ENCODE measurements at regions not wholly inside any gene's neighbourhood (a gene's known extent, or its start where the extent isn't known, plus 50 kb on each side); places are given as distances from the start of the nearest gene placed in this dataset.

DNA sequence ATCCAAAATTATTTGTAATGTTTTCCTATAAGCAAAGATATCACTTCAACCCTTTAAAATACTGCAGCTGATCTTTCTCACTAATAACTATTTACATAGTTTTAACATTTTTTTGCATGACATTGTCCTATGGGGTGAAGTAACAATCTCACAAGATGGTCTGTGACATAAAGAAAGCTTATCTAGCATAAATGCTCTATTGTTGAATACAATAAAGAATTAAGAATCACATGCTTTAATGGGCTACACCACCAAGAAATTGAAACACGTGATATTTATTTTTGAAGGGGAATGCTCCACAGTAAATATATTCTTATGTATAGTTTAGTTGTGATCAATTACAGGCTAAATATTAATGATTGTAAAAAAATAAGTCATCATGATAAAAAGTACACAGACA, 441.1 kb downstream of the PTH2R start:
- TF ChIP-seq, protein P1, sequence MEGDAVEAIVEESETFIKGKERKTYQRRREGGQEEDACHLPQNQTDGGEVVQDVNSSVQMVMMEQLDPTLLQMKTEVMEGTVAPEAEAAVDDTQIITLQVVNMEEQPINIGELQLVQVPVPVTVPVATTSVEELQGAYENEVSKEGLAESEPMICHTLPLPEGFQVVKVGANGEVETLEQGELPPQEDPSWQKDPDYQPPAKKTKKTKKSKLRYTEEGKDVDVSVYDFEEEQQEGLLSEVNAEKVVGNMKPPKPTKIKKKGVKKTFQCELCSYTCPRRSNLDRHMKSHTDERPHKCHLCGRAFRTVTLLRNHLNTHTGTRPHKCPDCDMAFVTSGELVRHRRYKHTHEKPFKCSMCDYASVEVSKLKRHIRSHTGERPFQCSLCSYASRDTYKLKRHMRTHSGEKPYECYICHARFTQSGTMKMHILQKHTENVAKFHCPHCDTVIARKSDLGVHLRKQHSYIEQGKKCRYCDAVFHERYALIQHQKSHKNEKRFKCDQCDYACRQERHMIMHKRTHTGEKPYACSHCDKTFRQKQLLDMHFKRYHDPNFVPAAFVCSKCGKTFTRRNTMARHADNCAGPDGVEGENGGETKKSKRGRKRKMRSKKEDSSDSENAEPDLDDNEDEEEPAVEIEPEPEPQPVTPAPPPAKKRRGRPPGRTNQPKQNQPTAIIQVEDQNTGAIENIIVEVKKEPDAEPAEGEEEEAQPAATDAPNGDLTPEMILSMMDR (conservative IDR thresholded peaks at IDR 0.05 in 1 of 2, IDR thresholded peaks at IDR 0.05 in 1 of 2; ENCODE audit: low read depth in 1 of 2, low read length in 2 of 2): no peak
- no peak for TF ChIP-seq EZH2 (IDR thresholded peaks at IDR 0.05; ENCODE audit: low read length, missing control alignments)
